Peyer's patch (tissue), 4 donors: ENCODE measurements at regions not wholly inside any gene's neighbourhood (a gene's known extent, or its start where the extent isn't known, plus 50 kb on each side); places are given as distances from the start of the nearest gene placed in this dataset.

Experiments used
- POLR2A ChIP-seq, 2 donors: fragments of 450-650 bp; IDR thresholded peaks; one replicate each; pipeline ENCODE4 v1.5.1; 2017; ENCODE audit warnings: antibody characterized with exemption in 2 of 2, mild to moderate bottlenecking in 2 of 2, moderate library complexity in 2 of 2
- TF ChIP-seq, protein P1 (sequence below), 6 experiments: fragments of 450-650 bp in 4 of 6; fragments of 200-600 bp in 2 of 6; sonication (generic) in 1 of 6; IDR thresholded peaks; one replicate each; pipeline ENCODE4 v1.5.1; 2017 to 2019; ENCODE audit warnings: antibody characterized with exemption in 6 of 6, mild to moderate bottlenecking in 3 of 6, moderate library complexity in 1 of 6

DNA sequence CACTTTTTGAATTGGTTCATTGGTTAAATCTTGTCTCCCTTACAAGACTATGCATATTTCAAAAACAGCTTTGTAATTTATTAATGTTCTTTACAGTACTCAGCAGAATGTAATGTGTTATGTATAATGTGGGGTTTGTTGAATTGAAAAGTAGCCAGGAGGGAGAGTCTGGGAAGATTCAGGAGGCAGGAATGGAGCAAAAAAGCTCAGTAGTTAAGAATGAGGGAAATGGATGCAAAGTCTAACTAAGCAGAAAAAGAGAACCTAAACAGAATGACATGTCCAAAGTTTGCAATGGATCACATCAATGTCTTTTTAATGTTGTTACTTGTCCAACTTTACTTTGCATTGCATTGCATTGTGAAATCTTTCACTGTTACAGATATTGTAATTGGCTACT, 86.5 kb upstream of the CARD18 start:
- TF ChIP-seq, protein P1, sequence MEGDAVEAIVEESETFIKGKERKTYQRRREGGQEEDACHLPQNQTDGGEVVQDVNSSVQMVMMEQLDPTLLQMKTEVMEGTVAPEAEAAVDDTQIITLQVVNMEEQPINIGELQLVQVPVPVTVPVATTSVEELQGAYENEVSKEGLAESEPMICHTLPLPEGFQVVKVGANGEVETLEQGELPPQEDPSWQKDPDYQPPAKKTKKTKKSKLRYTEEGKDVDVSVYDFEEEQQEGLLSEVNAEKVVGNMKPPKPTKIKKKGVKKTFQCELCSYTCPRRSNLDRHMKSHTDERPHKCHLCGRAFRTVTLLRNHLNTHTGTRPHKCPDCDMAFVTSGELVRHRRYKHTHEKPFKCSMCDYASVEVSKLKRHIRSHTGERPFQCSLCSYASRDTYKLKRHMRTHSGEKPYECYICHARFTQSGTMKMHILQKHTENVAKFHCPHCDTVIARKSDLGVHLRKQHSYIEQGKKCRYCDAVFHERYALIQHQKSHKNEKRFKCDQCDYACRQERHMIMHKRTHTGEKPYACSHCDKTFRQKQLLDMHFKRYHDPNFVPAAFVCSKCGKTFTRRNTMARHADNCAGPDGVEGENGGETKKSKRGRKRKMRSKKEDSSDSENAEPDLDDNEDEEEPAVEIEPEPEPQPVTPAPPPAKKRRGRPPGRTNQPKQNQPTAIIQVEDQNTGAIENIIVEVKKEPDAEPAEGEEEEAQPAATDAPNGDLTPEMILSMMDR (IDR thresholded peaks at IDR 0.05), result no peak
- TF ChIP-seq POLR2A (IDR thresholded peaks at IDR 0.05), result no peak
